ENCODE measurements at regions not wholly inside any gene's neighbourhood (a gene's known extent, or its start where the extent isn't known, plus 50 kb on each side); places are given as distances from the start of the nearest gene placed in this dataset.

DNA sequence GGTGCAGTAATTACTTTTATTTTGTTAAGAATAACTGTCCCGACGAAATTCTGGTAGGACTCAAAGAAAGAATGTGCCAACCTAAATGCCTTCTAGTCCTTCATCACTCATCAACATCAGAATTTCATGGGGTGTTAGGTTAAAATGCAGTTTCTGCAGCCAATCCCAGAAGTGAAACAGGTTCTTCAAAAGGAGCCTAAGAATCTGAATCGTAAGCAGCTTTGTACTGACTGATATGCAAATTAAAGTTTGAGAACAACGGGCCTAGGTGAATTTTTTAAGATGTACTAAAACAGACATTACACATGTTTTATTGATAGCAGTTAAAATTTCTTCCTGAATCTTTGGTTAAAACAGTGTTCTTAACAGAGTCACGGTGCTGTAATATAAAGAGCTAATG, 140.3 kb upstream of the ZC3H15 start:
- Histone ChIP-seq H3K27me3 (ENCODE audit: control insufficient read depth in 2 of 2, insufficient read depth in 2 of 2, low read length in 2 of 2) (no peaks in the 10 kb centered on the region), H3K4me2 (ENCODE audit: insufficient read depth, low read length) (no peak overlapping the region), H2AFZ (ENCODE audit: low read depth, low read length) (no peak overlapping the region), H3K79me2 (ENCODE audit: control insufficient read depth, insufficient read depth, low read length) (no peaks in the 10 kb centered on the region), H3K9me3 (replicated peaks; ENCODE audit: control insufficient read depth, insufficient read depth, low read depth, low read length) (no peaks in the 10 kb centered on the region; the same call in none of the 2 replicates), H4K20me1 (replicated peaks; ENCODE audit: control insufficient read depth, insufficient read depth, low read length) (no peaks in the 10 kb centered on the region), H3K4me3 (no peak overlapping the region), H3K36me3 (ENCODE audit: control insufficient read depth, insufficient read depth, low read length) (no peaks in the 10 kb centered on the region), H3K4me1 (replicated peaks in 1 of 2; ENCODE audit: control insufficient read depth in 2 of 2, insufficient read depth in 2 of 2, low read length in 2 of 2) (no peaks in the 10 kb centered on the region), H3K9ac (ENCODE audit: insufficient read depth in 1 of 2, low read depth in 2 of 2, low read length in 2 of 2) (no peak overlapping the region), H3K9me1 (ENCODE audit: control insufficient read depth, insufficient read depth, low read length) (no peaks in the 10 kb centered on the region), H3K27ac (ENCODE audit: extremely low read depth, low read depth, low read length) (no peak overlapping the region)
- in situ Hi-C loops (cut with MboI) (no loop called here), intact Hi-C loops (cut with micrococcal nuclease) (no loop called here)
- CTCF ChIA-PET (ENCODE audit: low intra/inter-chr PET ratio), result no interaction called here
- BruUV-seq (replicated peaks), result no TSS peak
- POLR2A ChIA-PET, result no interaction called here
- ATAC-seq (no peak), FAIRE-seq (no peak), DNase-seq (ENCODE audit: extremely low read depth in 1 of 4, low spot score in 3 of 4) (no peak)
- no peak for TF ChIP-seq PCBP2 (IDR thresholded peaks at IDR 0.05; ENCODE audit: low read depth, low read length, poor library complexity, severe bottlenecking)
- TF ChIP-seq POLR2H (tag; IDR thresholded peaks at IDR 0.05; ENCODE audit: low read depth), result no peak
- TF ChIP-seq HIVEP1 (CRISPR knock-in tag; IDR thresholded peaks at IDR 0.05), result no peak
- no peak for TF ChIP-seq SMARCA5 (IDR thresholded peaks at IDR 0.05)
- TF ChIP-seq, protein P1, sequence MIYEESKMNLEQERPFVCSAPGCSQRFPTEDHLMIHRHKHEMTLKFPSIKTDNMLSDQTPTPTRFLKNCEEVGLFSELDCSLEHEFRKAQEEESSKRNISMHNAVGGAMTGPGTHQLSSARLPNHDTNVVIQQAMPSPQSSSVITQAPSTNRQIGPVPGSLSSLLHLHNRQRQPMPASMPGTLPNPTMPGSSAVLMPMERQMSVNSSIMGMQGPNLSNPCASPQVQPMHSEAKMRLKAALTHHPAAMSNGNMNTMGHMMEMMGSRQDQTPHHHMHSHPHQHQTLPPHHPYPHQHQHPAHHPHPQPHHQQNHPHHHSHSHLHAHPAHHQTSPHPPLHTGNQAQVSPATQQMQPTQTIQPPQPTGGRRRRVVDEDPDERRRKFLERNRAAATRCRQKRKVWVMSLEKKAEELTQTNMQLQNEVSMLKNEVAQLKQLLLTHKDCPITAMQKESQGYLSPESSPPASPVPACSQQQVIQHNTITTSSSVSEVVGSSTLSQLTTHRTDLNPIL (CRISPR knock-in tag; IDR thresholded peaks at IDR 0.05), result no peak
- no peak for TF ChIP-seq MEIS2 (IDR thresholded peaks at IDR 0.05; ENCODE audit: partially characterized antibody)
- TF ChIP-seq KLF6 (CRISPR knock-in tag; IDR thresholded peaks at IDR 0.05; ENCODE audit: borderline replicate concordance), result no peak
- TF ChIP-seq, protein P2, sequence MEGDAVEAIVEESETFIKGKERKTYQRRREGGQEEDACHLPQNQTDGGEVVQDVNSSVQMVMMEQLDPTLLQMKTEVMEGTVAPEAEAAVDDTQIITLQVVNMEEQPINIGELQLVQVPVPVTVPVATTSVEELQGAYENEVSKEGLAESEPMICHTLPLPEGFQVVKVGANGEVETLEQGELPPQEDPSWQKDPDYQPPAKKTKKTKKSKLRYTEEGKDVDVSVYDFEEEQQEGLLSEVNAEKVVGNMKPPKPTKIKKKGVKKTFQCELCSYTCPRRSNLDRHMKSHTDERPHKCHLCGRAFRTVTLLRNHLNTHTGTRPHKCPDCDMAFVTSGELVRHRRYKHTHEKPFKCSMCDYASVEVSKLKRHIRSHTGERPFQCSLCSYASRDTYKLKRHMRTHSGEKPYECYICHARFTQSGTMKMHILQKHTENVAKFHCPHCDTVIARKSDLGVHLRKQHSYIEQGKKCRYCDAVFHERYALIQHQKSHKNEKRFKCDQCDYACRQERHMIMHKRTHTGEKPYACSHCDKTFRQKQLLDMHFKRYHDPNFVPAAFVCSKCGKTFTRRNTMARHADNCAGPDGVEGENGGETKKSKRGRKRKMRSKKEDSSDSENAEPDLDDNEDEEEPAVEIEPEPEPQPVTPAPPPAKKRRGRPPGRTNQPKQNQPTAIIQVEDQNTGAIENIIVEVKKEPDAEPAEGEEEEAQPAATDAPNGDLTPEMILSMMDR (IDR thresholded peaks at IDR 0.05 in 2 of 3, conservative IDR thresholded peaks at IDR 0.05 in 1 of 3; ENCODE audit: insufficient read depth in 2 of 3, low read depth in 1 of 3, low read length in 3 of 3), result no peak
- TF ChIP-seq, protein P3, sequence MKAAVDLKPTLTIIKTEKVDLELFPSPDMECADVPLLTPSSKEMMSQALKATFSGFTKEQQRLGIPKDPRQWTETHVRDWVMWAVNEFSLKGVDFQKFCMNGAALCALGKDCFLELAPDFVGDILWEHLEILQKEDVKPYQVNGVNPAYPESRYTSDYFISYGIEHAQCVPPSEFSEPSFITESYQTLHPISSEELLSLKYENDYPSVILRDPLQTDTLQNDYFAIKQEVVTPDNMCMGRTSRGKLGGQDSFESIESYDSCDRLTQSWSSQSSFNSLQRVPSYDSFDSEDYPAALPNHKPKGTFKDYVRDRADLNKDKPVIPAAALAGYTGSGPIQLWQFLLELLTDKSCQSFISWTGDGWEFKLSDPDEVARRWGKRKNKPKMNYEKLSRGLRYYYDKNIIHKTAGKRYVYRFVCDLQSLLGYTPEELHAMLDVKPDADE (conservative IDR thresholded peaks at IDR 0.05; ENCODE audit: control insufficient read depth, low read depth, low read length), result no peak
- no peak for TF ChIP-seq ZNF197 (CRISPR knock-in tag; IDR thresholded peaks at IDR 0.05; ENCODE audit: low read depth)
- TF ChIP-seq, protein P4, sequence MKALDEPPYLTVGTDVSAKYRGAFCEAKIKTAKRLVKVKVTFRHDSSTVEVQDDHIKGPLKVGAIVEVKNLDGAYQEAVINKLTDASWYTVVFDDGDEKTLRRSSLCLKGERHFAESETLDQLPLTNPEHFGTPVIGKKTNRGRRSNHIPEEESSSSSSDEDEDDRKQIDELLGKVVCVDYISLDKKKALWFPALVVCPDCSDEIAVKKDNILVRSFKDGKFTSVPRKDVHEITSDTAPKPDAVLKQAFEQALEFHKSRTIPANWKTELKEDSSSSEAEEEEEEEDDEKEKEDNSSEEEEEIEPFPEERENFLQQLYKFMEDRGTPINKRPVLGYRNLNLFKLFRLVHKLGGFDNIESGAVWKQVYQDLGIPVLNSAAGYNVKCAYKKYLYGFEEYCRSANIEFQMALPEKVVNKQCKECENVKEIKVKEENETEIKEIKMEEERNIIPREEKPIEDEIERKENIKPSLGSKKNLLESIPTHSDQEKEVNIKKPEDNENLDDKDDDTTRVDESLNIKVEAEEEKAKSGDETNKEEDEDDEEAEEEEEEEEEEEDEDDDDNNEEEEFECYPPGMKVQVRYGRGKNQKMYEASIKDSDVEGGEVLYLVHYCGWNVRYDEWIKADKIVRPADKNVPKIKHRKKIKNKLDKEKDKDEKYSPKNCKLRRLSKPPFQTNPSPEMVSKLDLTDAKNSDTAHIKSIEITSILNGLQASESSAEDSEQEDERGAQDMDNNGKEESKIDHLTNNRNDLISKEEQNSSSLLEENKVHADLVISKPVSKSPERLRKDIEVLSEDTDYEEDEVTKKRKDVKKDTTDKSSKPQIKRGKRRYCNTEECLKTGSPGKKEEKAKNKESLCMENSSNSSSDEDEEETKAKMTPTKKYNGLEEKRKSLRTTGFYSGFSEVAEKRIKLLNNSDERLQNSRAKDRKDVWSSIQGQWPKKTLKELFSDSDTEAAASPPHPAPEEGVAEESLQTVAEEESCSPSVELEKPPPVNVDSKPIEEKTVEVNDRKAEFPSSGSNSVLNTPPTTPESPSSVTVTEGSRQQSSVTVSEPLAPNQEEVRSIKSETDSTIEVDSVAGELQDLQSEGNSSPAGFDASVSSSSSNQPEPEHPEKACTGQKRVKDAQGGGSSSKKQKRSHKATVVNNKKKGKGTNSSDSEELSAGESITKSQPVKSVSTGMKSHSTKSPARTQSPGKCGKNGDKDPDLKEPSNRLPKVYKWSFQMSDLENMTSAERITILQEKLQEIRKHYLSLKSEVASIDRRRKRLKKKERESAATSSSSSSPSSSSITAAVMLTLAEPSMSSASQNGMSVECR (CRISPR knock-in tag; IDR thresholded peaks at IDR 0.05), result no peak
- TF ChIP-seq MECOM (CRISPR knock-in tag; IDR thresholded peaks at IDR 0.05), result no peak
- TF ChIP-seq L3MBTL2 (IDR thresholded peaks at IDR 0.05), result no peak
- TF ChIP-seq C11orf30 (IDR thresholded peaks at IDR 0.05; ENCODE audit: low read depth), result no peak
- TF ChIP-seq PHB2 (IDR thresholded peaks at IDR 0.05; ENCODE audit: low read depth), result no peak
- no peak for TF ChIP-seq ZNF165 (CRISPR knock-in tag; IDR thresholded peaks at IDR 0.05; ENCODE audit: borderline replicate concordance)
- 4% methylated on average over 5 of the region's 5 CpGs for WGBS (ENCODE audit: insufficient coverage, low coverage, missing lambda C conversion rate)
